HCT116 (cell line): ENCODE measurements at regions not wholly inside any gene's neighbourhood (a gene's known extent, or its start where the extent isn't known, plus 50 kb on each side); places are given as distances from the start of the nearest gene placed in this dataset.

Experiments used
- ATAC-seq: fragments of 200-7000 bp; cut with Tn5 transposase; 2 replicates; pipeline ENCODE4 v1.9.1; 2020; ENCODE audit warnings: mild to moderate bottlenecking, moderate library complexity
- BruUV-seq: library from RNA; stranded (reverse); fragments of 400-500 nt; replicated peaks from 2 replicates; lab custom pipeline; 2021; lab: Mats Ljungman, UMichigan
- CTCF ChIA-PET: fragments of 300-600 bp; sonication (Branson Sonifier 250); formaldehyde crosslinking; loops from one replicate; lab custom pipeline; 2021; ENCODE audit warnings: antibody characterized with exemption; lab: Charles Lee
- POLR2A ChIA-PET: fragments of 300-600, 350-600 bp; sonication (Branson Sonifier 250); formaldehyde crosslinking; loops from one replicate; lab custom pipeline; 2021; ENCODE audit warnings: antibody characterized with exemption; lab: Charles Lee
- RAD21 ChIA-PET, 2 experiments: fragments of 300-600 bp; sonication (Branson Sonifier 250); formaldehyde crosslinking; loops; one replicate each; lab custom pipeline; 2023; ENCODE audit warnings: low total read pairs in 2 of 2; ENCODE audit not compliant: uncharacterized antibody in 2 of 2, unreplicated experiment in 2 of 2, low non-redundant PET in 1 of 2; lab: Charles Lee
- DNase-seq: peaks from one replicate; pipeline ENCODE4 v3.0.0-alpha.2; 2010; ENCODE audit warnings: low read depth, low spot score
- H2AFZ ChIP-seq: fragments of 200-600 bp; shearing (Covaris generic), sonication (generic); 2 replicates; pipeline ENCODE4 v1.6.1; 2017; ENCODE audit warnings: low read depth, mixed run types, mixed read lengths, antibody characterized with exemption, low read length; ENCODE audit not compliant: poor library complexity, severe bottlenecking
- H3K27ac ChIP-seq: 2 replicates; pipeline ENCODE4 v1.5.1; 2012; ENCODE audit warnings: low read depth, low read length
- H3K27me3 ChIP-seq: fragments of 200-600 bp; sonication (generic); 2 replicates; pipeline ENCODE4 v1.6.1; 2016; ENCODE audit warnings: mixed run types, low read length, mixed read lengths; ENCODE audit not compliant: insufficient read depth
- H3K36me3 ChIP-seq, 2 experiments: fragments of 200-500 bp in 1 of 2; fragments of 200-600 bp in 1 of 2; sonication (Bioruptor generic) in 1 of 2; sonication (generic) in 1 of 2; 2 replicates each; pipeline versions ENCODE4 v1.5.1 to v1.6.1; 2014 to 2016; ENCODE audit warnings: low read length in 2 of 2, inconsistent platforms in 1 of 2, mixed read lengths in 1 of 2, mixed run types in 1 of 2; ENCODE audit not compliant: insufficient read depth in 2 of 2, control insufficient read depth in 1 of 2
- H3K4me1 ChIP-seq, 2 experiments: fragments of 200-600 bp in 1 of 2; sonication (generic) in 1 of 2; 2 replicates each; pipeline versions ENCODE4 v1.5.1 to v1.6.1; 2012 to 2017; ENCODE audit warnings: low read length in 2 of 2, inconsistent platforms in 1 of 2, mild to moderate bottlenecking in 1 of 2, mixed read lengths in 1 of 2, mixed run types in 1 of 2, moderate library complexity in 1 of 2; ENCODE audit not compliant: insufficient read depth in 2 of 2, control insufficient read depth in 1 of 2
- H3K4me2 ChIP-seq: fragments of 200-600 bp; sonication (generic); 2 replicates; pipeline ENCODE4 v1.6.1; 2017; ENCODE audit warnings: mixed run types, low read length, mixed read lengths
- H3K4me3 ChIP-seq, 2 experiments: fragments of 200-600 bp in 1 of 2; sonication (generic) in 1 of 2; replicated peaks in 1 of 2; 2 replicates each; pipeline ENCODE4 v1.5.1; 2011 to 2016; ENCODE audit warnings: low read length in 2 of 2, control low read depth in 1 of 2, low read depth in 1 of 2, mild to moderate bottlenecking in 1 of 2, mixed read lengths in 1 of 2, mixed run types in 1 of 2
- H3K79me2 ChIP-seq: fragments of 200-600 bp; sonication (generic); 2 replicates; pipeline ENCODE4 v1.6.1; 2017; ENCODE audit warnings: mild to moderate bottlenecking, mixed run types, low read length, moderate library complexity, mixed read lengths; ENCODE audit not compliant: insufficient read depth
- H3K9ac ChIP-seq: fragments of 200-600 bp; sonication (generic); 2 replicates; pipeline ENCODE4 v1.6.1; 2016; ENCODE audit warnings: low read length, mixed read lengths
- H3K9me2 ChIP-seq: fragments of 200-600 bp; sonication (generic), shearing (Covaris generic); 2 replicates; pipeline ENCODE4 v1.6.1; 2017; ENCODE audit warnings: mixed run types, mild to moderate bottlenecking, moderate library complexity; ENCODE audit not compliant: insufficient read depth
- H3K9me3 ChIP-seq, 2 experiments: fragments of 200-500 bp in 1 of 2; fragments of 200-600 bp in 1 of 2; sonication (Bioruptor generic) in 1 of 2; sonication (generic) in 1 of 2; 2 replicates each; pipeline ENCODE4 v1.6.1; 2014 to 2017; ENCODE audit warnings: low read length in 2 of 2, mixed read lengths in 2 of 2, inconsistent platforms in 1 of 2, low read depth in 1 of 2, mild to moderate bottlenecking in 1 of 2, mixed run types in 1 of 2, moderate library complexity in 1 of 2; ENCODE audit not compliant: control insufficient read depth in 1 of 2, insufficient read depth in 1 of 2
- H4K20me1 ChIP-seq: fragments of 200-600 bp; sonication (generic), shearing (Covaris generic); 2 replicates; pipeline ENCODE4 v1.6.1; 2017; ENCODE audit warnings: mixed run types, mild to moderate bottlenecking, moderate library complexity; ENCODE audit not compliant: insufficient read depth
- CTCF ChIP-seq, 3 experiments: fragments of 200-600 bp in 1 of 3; sonication (generic) in 1 of 3; IDR thresholded peaks in 2 of 3; conservative IDR thresholded peaks in 1 of 3; 2 replicates each; pipeline ENCODE4 v1.5.1; 2012 to 2017; ENCODE audit warnings: low read depth in 2 of 3, low read length in 2 of 3, antibody characterized with exemption in 1 of 3, borderline replicate concordance in 1 of 3, control low read depth in 1 of 3, mild to moderate bottlenecking in 1 of 3, mixed read lengths in 1 of 3, mixed run types in 1 of 3, moderate library complexity in 1 of 3; ENCODE audit not compliant: insufficient read depth in 1 of 3
- EZH2phosphoT487 ChIP-seq: fragments of 200-600 bp; IDR thresholded peaks from 2 replicates; pipeline ENCODE4 v1.6.1; 2018; ENCODE audit warnings: antibody characterized with exemption, borderline replicate concordance
- JUND ChIP-seq: IDR thresholded peaks from 2 replicates; pipeline ENCODE4 v1.6.1; 2012
- POLR2A ChIP-seq: IDR thresholded peaks from 2 replicates; pipeline ENCODE4 v1.7.0; 2011; ENCODE audit warnings: borderline replicate concordance; ENCODE audit not compliant: insufficient read depth, insufficient read length; ENCODE audit errors: extremely low read depth
- POLR2AphosphoS5 ChIP-seq: IDR thresholded peaks from 2 replicates; pipeline ENCODE4 v1.6.1; 2011; ENCODE audit warnings: mild to moderate bottlenecking, low read depth, low read length, moderate library complexity
- REST ChIP-seq: IDR thresholded peaks from 2 replicates; pipeline ENCODE4 v1.6.1; 2012; ENCODE audit warnings: low read depth
- YY1 ChIP-seq: IDR thresholded peaks from 2 replicates; pipeline ENCODE4 v1.6.1; 2011; ENCODE audit warnings: low read length, low read depth, moderate library complexity, mild to moderate bottlenecking; ENCODE audit not compliant: insufficient replicate concordance; ENCODE audit errors: extremely low read depth
- intact Hi-C: fragments of 100-400 bp; cut with micrococcal nuclease; formaldehyde crosslinking; loops from 2 replicates; pipeline ENCODE4 v1.10.0; 2022

GRCh38 chr21:35168735-35169134, 119.6 kb upstream of the RUNX1 start:
- DNase-seq (no peak), ATAC-seq (no peak)
- Histone ChIP-seq H2AFZ (no peak overlapping the region), H3K9me3 (no peaks in the 10 kb centered on the region), H3K36me3 (no peaks in the 10 kb centered on the region), H3K4me2 (no peak overlapping the region), H3K79me2 (no peaks in the 10 kb centered on the region), H3K4me1 (no peaks in the 10 kb centered on the region), H4K20me1 (no peaks in the 10 kb centered on the region), H3K4me3 (no peak overlapping the region), H3K27ac (no peak overlapping the region), H3K27me3 (no peaks in the 10 kb centered on the region), H3K9me2 (no peaks in the 10 kb centered on the region), H3K9ac (no peak overlapping the region)
- intact Hi-C loops = no loop called here
- ChIA-PET CTCF (no interaction called here), RAD21 (no interaction called here), POLR2A (no interaction called here)
- BruUV-seq = no TSS peak
- TF ChIP-seq EZH2phosphoT487 = no peak
- TF ChIP-seq YY1 = no peak
- TF ChIP-seq JUND = no peak
- no peak for TF ChIP-seq CTCF (IDR thresholded peaks at IDR 0.05 in 2 of 3, conservative IDR thresholded peaks at IDR 0.05 in 1 of 3; ENCODE audit: borderline replicate concordance in 1 of 3, insufficient read depth in 1 of 3, low read depth in 2 of 3, low read length in 2 of 3)
- no peak for TF ChIP-seq POLR2AphosphoS5
- no peak for TF ChIP-seq REST
- TF ChIP-seq POLR2A = no peak
